PFSK-1 (cell line): ENCODE measurements at regions not wholly inside any gene's neighbourhood (a gene's known extent, or its start where the extent isn't known, plus 50 kb on each side); places are given as distances from the start of the nearest gene placed in this dataset.

Source experiments
- FOXP2 ChIP-seq: optimal IDR thresholded peaks from 2 replicates; pipeline ENCODE3; 2011; ENCODE audit warnings: borderline replicate concordance, control low read depth, inconsistent platforms; ENCODE audit not compliant: insufficient read depth; ENCODE audit errors: extremely low read length, extremely low read depth
- POLR2AphosphoS5 ChIP-seq: IDR thresholded peaks from 2 replicates; pipeline ENCODE4 v1.6.1; 2012; ENCODE audit warnings: low read depth, mild to moderate bottlenecking, control low read depth, low read length, moderate library complexity
- SIN3A ChIP-seq: IDR thresholded peaks from 2 replicates; pipeline ENCODE4 v1.6.1; 2012; ENCODE audit warnings: mild to moderate bottlenecking, low read length, moderate library complexity, borderline replicate concordance; ENCODE audit not compliant: insufficient read depth
- TAF1 ChIP-seq: IDR thresholded peaks from 2 replicates; pipeline ENCODE4 v1.6.1; 2012; ENCODE audit warnings: low read length, control low read depth, borderline replicate concordance; ENCODE audit not compliant: insufficient read depth
- TF ChIP-seq, protein P1 (sequence below), 2 experiments: IDR thresholded peaks; 2 replicates each; pipeline versions ENCODE4 v1.6.1 to v1.8.0; 2011 to 2012; ENCODE audit warnings: low read depth in 2 of 2, low read length in 2 of 2, control low read depth in 1 of 2, inconsistent platforms in 1 of 2, mild to moderate bottlenecking in 1 of 2, moderate library complexity in 1 of 2; ENCODE audit not compliant: insufficient read depth in 1 of 2

DNA sequence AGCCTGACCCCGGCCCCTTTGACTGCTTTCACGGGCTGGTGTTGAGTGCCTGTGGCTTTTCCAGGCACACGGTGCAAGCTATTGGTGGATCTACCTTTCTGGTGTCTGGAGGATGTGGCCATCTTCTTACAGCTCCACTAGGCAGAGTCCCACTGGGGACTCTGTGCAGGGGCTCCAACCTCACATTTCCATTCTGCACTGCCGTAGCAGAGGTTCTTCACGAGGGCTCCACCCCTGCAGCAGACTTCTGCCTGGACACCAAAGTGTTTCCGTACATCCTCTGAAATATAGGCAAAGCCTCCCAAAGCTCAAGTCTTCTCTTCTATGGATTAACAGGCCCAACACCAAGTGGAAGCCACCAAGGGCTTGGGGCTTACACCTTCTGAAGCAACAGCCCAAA, 691.5 kb upstream of the POU3F2 start:
- TF ChIP-seq, protein P1, sequence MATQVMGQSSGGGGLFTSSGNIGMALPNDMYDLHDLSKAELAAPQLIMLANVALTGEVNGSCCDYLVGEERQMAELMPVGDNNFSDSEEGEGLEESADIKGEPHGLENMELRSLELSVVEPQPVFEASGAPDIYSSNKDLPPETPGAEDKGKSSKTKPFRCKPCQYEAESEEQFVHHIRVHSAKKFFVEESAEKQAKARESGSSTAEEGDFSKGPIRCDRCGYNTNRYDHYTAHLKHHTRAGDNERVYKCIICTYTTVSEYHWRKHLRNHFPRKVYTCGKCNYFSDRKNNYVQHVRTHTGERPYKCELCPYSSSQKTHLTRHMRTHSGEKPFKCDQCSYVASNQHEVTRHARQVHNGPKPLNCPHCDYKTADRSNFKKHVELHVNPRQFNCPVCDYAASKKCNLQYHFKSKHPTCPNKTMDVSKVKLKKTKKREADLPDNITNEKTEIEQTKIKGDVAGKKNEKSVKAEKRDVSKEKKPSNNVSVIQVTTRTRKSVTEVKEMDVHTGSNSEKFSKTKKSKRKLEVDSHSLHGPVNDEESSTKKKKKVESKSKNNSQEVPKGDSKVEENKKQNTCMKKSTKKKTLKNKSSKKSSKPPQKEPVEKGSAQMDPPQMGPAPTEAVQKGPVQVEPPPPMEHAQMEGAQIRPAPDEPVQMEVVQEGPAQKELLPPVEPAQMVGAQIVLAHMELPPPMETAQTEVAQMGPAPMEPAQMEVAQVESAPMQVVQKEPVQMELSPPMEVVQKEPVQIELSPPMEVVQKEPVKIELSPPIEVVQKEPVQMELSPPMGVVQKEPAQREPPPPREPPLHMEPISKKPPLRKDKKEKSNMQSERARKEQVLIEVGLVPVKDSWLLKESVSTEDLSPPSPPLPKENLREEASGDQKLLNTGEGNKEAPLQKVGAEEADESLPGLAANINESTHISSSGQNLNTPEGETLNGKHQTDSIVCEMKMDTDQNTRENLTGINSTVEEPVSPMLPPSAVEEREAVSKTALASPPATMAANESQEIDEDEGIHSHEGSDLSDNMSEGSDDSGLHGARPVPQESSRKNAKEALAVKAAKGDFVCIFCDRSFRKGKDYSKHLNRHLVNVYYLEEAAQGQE (IDR thresholded peaks at IDR 0.05; ENCODE audit: insufficient read depth in 1 of 2, low read depth in 2 of 2, low read length in 2 of 2) = no peak
- TF ChIP-seq POLR2AphosphoS5 (no peak), SIN3A (no peak), TAF1 (no peak), FOXP2 (no peak)
